A673 (cell line): ENCODE measurements at regions not wholly inside any gene's neighbourhood (a gene's known extent, or its start where the extent isn't known, plus 50 kb on each side); places are given as distances from the start of the nearest gene placed in this dataset.
"Not testable (repeated sequence)": the region's sequence is repeated elsewhere in the genome, so short reads cannot be mapped to it uniquely, and the experiment has no call there.

Experiments
- CTCF ChIP-seq: fragments of 300-800, 200-600 bp; sonication (generic); conservative IDR thresholded peaks from 2 replicates; pipeline ENCODE4 v1.5.1; 2017; ENCODE audit warnings: low read depth, mild to moderate bottlenecking, antibody characterized with exemption, low read length, moderate library complexity, mixed read lengths
- EZH2 ChIP-seq: fragments of 200-600 bp; sonication (generic); IDR thresholded peaks from 2 replicates; pipeline ENCODE4 v1.6.1; 2017; ENCODE audit warnings: borderline replicate concordance, low read depth, mild to moderate bottlenecking, mixed read lengths, antibody characterized with exemption, low read length; ENCODE audit not compliant: poor library complexity, severe bottlenecking

- not testable (repeated sequence) for TF ChIP-seq CTCF, EZH2
These were observed 106.9 kb upstream of the TMEM164 start for GRCh38 chrX:109896024-109896423.
